Stimulated activated CD4-positive, alpha-beta T cell treated with anti-CD3 and anti-CD28 coated beads, Interleukin-1b, Interleukin-23, amount 100 ng/mL, for 4 hours (primary cell): ENCODE measurements at regions not wholly inside any gene's neighbourhood (a gene's known extent, or its start where the extent isn't known, plus 50 kb on each side); places are given as distances from the start of the nearest gene placed in this dataset.

ENCODE experiments used
- DNase-seq, 2 donors: peaks; one replicate each; pipeline ENCODE4 v3.0.0-alpha.2; 2020; ENCODE audit warnings: low read depth in 2 of 2

GRCh38 chr7:142371586-142372377, 113.9 kb upstream of the PRSS58 start:
- DNase-seq: no peak

GRCh38 chr7:142365410-142365842, 107.6 kb upstream of the PRSS58 start:
- no peak for DNase-seq

DNA sequence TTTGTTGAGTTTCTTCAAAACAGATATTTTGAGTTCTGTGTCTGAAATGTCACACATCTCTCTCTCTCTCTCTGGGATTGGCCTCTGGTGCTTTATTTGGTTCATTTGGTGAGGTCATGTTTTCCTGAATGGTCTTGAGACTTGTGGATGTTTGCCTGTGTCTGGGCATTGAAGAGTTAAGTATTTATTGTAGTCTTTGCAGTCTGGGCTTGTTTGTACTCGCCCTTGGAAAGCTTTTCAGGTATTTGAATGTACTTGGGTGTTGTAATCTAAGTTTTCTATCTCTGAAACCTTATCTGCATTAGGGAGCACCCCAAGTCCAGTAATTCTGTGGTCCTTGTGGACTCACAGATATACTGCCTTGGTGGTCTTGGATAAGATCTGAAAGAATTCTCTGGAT, 106.7 kb upstream of the PRSS58 start:
- DNase-seq: no peak

GRCh38 chr7:142362349-142362748, 104.5 kb upstream of the PRSS58 start:
- no peak for DNase-seq

DNA sequence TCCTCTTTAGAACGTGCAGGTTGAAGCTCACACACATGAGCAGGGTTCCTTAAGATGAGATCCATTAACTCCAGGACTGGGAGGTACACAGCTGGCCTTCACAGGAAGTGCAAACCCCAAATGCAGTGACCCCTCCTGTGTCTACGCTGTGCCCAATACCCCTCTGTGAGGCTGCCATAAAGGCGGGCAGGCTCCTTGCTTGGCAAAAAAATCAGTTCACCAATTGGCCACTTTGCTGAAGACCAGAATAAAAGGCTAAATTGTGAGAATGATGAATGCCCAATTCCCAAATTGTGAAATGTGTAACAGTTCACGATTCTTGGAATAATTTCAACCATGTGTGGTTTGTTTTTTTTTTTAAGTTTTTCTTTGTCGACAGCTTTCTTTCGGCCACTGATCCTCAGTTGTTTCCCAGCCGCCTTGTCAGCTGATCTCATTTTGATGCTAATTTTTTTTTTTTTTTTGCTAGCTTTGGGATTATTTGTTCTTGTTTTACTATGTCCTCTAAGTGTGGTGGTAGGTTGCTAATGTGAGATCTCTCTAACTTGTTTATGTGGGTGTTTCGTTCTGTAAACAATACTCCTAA, 101.9 kb upstream of the PRSS58 start:
- no peak for DNase-seq

- DNase-seq: no peak
These were observed 100.2 kb upstream of the PRSS58 start for GRCh38 chr7:142357953-142358520.

DNA sequence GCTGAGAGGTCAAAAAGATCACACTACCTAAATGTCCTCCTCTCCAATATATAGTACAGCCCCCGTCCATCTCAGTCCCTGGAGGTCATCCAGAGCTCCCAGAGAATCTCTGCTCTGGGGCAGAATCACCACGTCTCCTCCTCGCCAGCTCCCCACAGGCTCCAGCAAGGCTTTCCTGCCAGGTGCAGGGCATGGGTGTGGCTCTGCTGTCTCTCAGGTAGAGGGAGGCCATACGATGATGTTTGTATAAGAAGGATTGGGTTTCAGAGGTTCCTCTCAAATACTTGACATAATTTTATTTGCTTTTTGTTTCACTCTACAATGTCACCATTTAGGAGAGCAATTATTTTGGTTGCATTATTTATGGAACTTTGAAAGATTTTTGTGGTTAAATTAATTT, 98.3 kb upstream of the PRSS58 start:
- no peak for DNase-seq

DNA sequence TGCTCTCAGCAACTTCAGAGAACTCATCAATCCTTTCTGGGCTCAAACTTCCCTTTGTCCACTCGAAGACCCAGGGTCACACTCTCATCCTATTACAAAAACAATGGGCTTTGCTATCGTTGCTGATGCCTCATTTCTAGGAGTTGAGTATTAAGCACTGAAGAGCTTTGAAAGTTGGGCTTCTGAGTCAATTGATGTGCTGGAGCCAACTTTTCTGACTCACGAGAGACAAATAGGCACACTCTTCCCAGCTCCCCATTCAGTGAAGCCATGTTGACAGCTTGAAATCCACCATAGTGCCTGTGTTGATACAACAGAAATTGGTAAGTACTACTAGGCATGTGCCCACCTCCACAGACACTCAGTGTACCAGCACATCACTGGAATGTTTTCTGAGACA, 97.5 kb upstream of the PRSS58 start:
- no peak for DNase-seq

DNA sequence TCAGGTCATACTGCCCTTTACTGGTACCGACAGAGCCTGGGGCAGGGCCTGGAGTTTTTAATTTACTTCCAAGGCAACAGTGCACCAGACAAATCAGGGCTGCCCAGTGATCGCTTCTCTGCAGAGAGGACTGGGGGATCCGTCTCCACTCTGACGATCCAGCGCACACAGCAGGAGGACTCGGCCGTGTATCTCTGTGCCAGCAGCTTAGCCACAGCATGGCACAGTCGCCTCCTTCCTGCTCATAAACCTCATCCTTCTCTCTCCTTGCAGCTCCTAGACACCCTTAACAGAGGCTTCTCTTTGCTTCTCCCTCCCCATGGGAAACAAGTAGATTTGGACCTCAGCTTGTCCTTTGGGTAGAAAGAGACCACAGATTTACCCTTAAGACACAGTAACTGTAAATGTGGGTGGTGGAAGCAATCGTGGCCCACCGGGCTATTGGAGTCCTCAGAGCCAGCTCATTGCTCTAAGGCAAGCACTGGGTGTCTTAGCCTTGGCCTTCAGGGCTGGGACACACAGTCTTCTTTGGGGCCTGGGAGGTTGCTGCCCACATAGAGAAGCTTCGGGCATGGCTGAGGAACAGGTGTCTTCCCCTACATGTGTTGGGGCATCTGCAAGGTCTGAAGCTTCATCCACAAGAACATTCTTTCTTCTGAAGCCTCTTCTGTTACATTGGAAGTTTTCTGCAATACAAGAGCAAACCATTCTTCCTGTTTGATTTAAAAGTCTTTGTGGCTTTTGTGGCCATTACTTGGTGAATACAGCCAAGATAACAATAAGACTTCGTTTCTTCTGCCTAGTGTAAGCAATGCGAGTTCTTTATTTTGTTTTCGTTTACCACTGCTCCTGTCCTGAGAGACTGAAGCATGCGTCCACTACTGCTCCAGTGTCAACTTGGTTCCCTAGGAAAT, 95.5 kb upstream of the PRSS58 start:
- no peak for DNase-seq

DNA sequence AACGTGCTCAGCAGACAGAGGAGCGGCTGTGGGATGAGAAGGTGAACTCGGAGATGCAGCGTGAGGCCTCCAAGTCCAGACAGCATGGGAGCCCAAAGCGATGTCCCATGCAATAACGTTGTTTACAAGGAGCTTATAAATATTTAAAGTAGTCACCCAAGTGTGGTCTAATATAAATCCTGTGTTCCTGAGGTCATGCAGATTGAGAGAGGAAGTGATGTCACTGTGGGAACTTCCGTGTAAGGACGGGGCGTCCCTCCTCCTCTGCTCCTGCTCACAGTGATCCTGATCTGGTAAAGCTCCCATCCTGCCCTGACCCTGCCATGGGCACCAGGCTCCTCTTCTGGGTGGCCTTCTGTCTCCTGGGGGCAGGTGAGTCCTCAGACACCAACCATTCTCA, 94.7 kb upstream of the PRSS58 start:
- DNase-seq: no peak

DNA sequence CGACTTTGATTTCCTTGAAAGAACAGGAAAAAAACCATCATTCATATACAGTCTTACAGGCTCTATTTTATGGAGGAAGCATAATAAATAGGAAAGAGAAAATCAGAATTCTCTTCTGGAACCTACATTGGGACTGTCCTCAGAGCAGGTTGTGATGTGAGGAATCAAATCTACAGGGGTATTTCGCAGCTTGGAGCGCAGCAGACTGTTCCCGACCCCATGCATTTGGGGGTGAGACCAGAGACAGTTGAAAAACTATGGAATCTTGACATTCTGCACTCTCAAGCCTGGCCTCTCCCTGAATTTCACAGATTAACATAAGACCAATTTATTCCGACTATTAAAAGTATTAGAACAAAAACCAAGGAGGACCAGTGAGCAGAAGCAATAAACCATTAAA, 93.3 kb upstream of the PRSS58 start:
- DNase-seq: no peak

GRCh38 chr7:142349670-142350405, 92.0 kb upstream of the PRSS58 start:
- no peak for DNase-seq

- no peak for DNase-seq
These were observed 91.1 kb upstream of the PRSS58 start for GRCh38 chr7:142348921-142349405.

- DNase-seq: no peak
These were observed 90.2 kb upstream of the PRSS58 start for GRCh38 chr7:142348100-142348499.

- no peak for DNase-seq
These were observed 89.2 kb upstream of the PRSS58 start for GRCh38 chr7:142347091-142347490.

DNA sequence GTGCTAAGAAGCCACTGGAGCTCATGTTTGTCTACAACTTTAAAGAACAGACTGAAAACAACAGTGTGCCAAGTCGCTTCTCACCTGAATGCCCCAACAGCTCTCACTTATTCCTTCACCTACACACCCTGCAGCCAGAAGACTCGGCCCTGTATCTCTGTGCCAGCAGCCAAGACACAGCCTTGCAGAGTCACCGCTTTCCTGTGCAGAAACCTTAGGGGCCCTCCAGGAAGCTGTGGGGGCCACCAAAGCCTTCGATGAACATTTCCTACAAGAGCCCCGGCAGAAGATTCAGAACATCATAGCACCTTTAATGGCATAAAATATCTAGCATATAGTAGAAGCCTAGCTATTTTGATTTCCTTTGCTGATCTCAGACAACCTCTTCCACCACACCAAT, 88.0 kb upstream of the PRSS58 start:
- DNase-seq: no peak

GRCh38 chr7:142338633-142339501, 81.0 kb upstream of the PRSS58 start:
- DNase-seq: no peak

DNA sequence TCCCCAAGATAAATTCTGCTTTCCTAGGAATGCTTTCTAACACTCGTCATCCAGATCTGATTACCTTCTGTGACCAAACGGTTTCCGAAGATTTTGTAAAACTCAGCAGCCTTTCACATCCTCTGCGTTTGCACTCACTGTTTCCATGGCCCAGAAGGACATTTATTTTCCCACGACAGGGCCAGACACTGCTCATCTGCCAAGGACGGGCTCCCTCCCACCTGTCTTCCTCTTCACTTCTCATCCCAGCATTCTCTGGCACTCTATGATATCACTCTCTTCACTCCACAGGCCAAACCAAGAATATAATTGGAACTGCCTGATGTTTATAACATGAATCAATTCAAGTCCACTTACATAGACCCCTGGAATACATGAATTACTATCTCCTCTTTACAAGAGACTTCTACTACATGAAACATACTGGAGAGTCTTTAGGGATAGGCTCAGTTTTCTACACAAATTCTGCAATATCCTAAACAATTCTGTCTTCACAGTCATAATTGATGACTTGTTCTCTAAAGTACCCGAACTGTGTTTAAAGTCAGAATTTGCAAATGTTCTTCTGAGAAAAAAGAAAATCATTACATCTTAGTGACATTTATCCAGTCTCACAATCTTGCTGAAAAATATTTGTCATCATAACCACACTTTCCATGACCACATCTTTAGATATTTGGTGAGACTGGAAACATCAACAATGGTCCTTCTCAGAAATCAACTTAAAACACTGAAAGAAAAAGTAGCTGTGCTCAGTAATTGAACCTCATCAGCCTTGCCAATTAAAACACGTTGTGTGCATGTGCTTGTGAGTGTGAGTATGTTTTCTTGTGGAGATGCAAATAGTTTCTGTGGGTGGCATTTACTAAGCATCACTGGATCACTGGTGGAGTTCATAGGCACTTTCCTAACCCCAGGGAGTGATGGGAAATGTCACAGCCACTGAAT, 79.5 kb upstream of the PRSS58 start:
- DNase-seq: no peak

DNA sequence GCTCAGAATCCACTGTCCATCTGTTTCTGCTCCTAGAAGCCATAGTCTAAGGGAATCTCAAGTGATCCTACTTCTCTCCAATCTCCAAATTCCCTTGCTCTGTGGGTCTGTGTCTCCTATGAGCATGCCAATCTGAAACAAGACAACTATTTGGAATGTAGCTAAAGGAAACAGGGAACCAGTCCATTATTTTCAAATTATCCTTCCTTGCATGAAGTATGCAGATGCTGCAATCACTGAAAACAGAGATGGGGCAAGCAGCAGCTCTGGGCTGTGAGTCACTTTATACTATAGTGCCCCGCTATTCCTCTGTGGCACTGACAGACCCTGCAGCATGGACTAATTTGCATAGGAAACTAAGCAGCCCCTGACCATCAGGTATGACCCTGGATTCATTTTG, 76.9 kb upstream of the PRSS58 start:
- no peak for DNase-seq
